Transverse colon (tissue), 4 donors: ENCODE measurements at regions not wholly inside any gene's neighbourhood (a gene's known extent, or its start where the extent isn't known, plus 50 kb on each side); places are given as distances from the start of the nearest gene placed in this dataset.

ENCODE experiments used
- DNase-seq: peaks from one replicate; pipeline ENCODE4 v3.0.0-alpha.2; 2019
- H3K27ac ChIP-seq, 4 donors: fragments of 200-600 bp; sonication (generic); 2 replicates each; pipeline ENCODE4 v1.5.1; 2016 to 2018; ENCODE audit warnings: inconsistent platforms in 4 of 4
- H3K27me3 ChIP-seq: fragments of 200-600 bp; sonication (generic); 2 replicates; pipeline ENCODE4 v1.5.1; 2017; ENCODE audit warnings: inconsistent platforms
- H3K36me3 ChIP-seq, 4 donors: fragments of 200-600 bp; sonication (generic); 2 replicates each; pipeline ENCODE4 v1.5.1; 2017 to 2019; ENCODE audit warnings: inconsistent platforms in 4 of 4
- H3K4me1 ChIP-seq, 4 donors: fragments of 200-600 bp; sonication (generic); 2 replicates each; pipeline ENCODE4 v1.5.1; 2017 to 2020; ENCODE audit warnings: inconsistent platforms in 4 of 4
- H3K4me3 ChIP-seq, 4 donors: fragments of 200-600 bp; sonication (generic); 1 replicate in 1 of 4; 2 replicates in 3 of 4; pipeline versions ENCODE4 v1.5.1 to v1.6.1; 2017 to 2019; ENCODE audit warnings: inconsistent platforms in 4 of 4
- H3K9me3 ChIP-seq, 2 donors: fragments of 200-600 bp; sonication (generic); 2 replicates each; pipeline ENCODE4 v1.5.1; 2017 to 2019; ENCODE audit warnings: inconsistent platforms in 2 of 2
- EP300 ChIP-seq: sonication (generic); formaldehyde crosslinking; IDR thresholded peaks from one replicate; pipeline ENCODE4 v1.6.1; 2017; ENCODE audit warnings: antibody characterized with exemption, low read depth
- POLR2A ChIP-seq: fragments of 450-650 bp; IDR thresholded peaks from one replicate; pipeline ENCODE4 v1.6.1; 2016; ENCODE audit warnings: antibody characterized with exemption, mild to moderate bottlenecking, moderate library complexity
- POLR2AphosphoS5 ChIP-seq, 3 donors: sonication (generic); formaldehyde crosslinking; IDR thresholded peaks; one replicate each; pipeline ENCODE4 v1.6.1; 2016; ENCODE audit warnings: antibody characterized with exemption in 3 of 3
- WGBS, 2 donors: methylation state at CpG; one replicate each; pipeline ENCODE4 v1.1.5; 2018; ENCODE audit warnings: low coverage in 1 of 2; 5-methylcytosine and 5-hydroxymethylcytosine counted together
- in situ Hi-C, 4 donors: fragments of 200-750 bp; cut with MboI; loops; one replicate each; pipeline versions ENCODE4 v1.15.0 to v1.15.1; 2017; ENCODE audit warnings: low sequenced_read_pairs in 3 of 4, low pct_ligation_motif_present in 1 of 4, low pct_unique_long_range_greater_than_20kb in 1 of 4
- intact Hi-C: fragments of 100-400 bp; cut with DNase I; formaldehyde crosslinking; loops from one replicate; pipeline ENCODE4 v1.15.1; 2023; ENCODE audit warnings: low total_unique reads
- TF ChIP-seq, protein P1 (sequence below), 5 experiments: fragments of 200-600 bp in 3 of 5; fragments of 450-650 bp in 2 of 5; sonication (generic) in 3 of 5; IDR thresholded peaks; 1 replicate in 2 of 5; 2 replicates in 3 of 5; pipeline ENCODE4 v1.5.1; 2016 to 2017; ENCODE audit warnings: antibody characterized with exemption in 5 of 5, inconsistent platforms in 3 of 5, mild to moderate bottlenecking in 2 of 5, moderate library complexity in 1 of 5

DNA sequence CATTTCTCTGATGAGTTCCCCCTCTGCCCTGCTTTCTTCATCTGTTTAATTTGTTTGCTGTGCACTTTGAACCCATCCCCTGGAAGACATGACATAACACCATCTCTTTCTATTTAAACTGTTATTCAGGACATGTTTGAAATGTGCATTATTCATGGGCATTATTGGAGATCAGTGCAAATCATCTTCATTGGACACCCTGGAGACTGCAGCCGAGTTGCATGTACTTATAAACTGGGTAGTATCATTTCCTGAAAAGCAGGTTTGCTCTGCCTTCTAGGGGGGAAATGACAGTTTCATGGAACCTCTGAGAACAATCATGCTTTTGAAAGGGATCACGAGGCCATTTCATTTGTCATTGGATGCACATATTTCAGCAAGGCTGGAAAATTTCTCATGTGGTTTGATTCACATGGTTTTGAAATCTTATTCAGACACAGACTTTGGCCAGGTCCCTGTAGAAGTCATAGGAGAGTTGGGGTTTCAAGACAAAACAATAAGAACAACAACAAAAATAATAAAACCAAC is 462.8 kb upstream of the MEX3C start:
- in situ Hi-C loops: loop anchor here in 3 of 4 donors (10.0 to 25.0 kb wide), 2 partner anchors 625 to 627 kb away; no protein-coding TSS in a partner anchor
- no peak overlapping the region for H3K27ac ChIP-seq
- 35 to 42% methylated on average over 2 of the region's 2 CpGs for WGBS, 2 donors
- H3K9me3 ChIP-seq: no peaks in the 10 kb centered on the region
- TF ChIP-seq POLR2A (no peak), POLR2AphosphoS5 (IDR thresholded peaks at IDR 0.05) (no peak), EP300 (no peak)
- TF ChIP-seq, protein P1, sequence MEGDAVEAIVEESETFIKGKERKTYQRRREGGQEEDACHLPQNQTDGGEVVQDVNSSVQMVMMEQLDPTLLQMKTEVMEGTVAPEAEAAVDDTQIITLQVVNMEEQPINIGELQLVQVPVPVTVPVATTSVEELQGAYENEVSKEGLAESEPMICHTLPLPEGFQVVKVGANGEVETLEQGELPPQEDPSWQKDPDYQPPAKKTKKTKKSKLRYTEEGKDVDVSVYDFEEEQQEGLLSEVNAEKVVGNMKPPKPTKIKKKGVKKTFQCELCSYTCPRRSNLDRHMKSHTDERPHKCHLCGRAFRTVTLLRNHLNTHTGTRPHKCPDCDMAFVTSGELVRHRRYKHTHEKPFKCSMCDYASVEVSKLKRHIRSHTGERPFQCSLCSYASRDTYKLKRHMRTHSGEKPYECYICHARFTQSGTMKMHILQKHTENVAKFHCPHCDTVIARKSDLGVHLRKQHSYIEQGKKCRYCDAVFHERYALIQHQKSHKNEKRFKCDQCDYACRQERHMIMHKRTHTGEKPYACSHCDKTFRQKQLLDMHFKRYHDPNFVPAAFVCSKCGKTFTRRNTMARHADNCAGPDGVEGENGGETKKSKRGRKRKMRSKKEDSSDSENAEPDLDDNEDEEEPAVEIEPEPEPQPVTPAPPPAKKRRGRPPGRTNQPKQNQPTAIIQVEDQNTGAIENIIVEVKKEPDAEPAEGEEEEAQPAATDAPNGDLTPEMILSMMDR (IDR thresholded peaks at IDR 0.05): no peak
- no peaks in the 10 kb centered on the region for H3K4me1 ChIP-seq
- H3K36me3 ChIP-seq: no peaks in the 10 kb centered on the region
- no peak overlapping the region for H3K4me3 ChIP-seq
- no peak for DNase-seq
- intact Hi-C loops: no loop called here
- H3K27me3 ChIP-seq: no peaks in the 10 kb centered on the region

DNA sequence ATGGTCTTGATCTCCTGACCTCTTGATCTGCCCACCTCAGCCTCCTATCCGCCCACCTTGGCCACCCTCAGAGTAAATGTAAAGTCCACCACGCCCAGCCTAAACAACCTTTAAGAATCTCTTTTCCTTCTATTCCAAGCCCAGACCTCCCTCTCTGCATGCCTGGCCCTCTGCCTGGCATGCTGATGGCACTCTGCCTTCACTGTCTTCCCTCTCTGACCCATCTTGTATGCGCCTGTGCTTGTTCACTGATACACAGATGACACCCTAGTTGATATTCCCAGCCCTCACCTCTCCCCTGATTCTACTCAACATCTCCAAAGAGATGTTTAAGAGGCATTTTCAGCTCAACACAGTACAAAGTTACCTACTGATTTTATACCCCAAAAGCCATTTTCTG is 466.8 kb upstream of the MEX3C start:
- no peak for TF ChIP-seq POLR2AphosphoS5 (IDR thresholded peaks at IDR 0.05)
- TF ChIP-seq, protein P1 (IDR thresholded peaks at IDR 0.05): no peak
- TF ChIP-seq EP300: no peak
- TF ChIP-seq POLR2A: no peak
- Histone ChIP-seq H3K36me3 (no peaks in the 10 kb centered on the region), H3K4me1 (no peaks in the 10 kb centered on the region), H3K9me3 (no peaks in the 10 kb centered on the region), H3K27ac (no peak overlapping the region), H3K4me3 (no peak overlapping the region), H3K27me3 (no peaks in the 10 kb centered on the region)
- WGBS, 2 donors: 86 to 88% methylated on average over 1 to 3 of the region's 3 CpGs
- intact Hi-C loops: no loop called here
- in situ Hi-C loops: loop anchor here in 3 of 4 donors (10.0 to 25.0 kb wide), 2 partner anchors 621 to 623 kb away; no protein-coding TSS in a partner anchor
- no peak for DNase-seq

DNA sequence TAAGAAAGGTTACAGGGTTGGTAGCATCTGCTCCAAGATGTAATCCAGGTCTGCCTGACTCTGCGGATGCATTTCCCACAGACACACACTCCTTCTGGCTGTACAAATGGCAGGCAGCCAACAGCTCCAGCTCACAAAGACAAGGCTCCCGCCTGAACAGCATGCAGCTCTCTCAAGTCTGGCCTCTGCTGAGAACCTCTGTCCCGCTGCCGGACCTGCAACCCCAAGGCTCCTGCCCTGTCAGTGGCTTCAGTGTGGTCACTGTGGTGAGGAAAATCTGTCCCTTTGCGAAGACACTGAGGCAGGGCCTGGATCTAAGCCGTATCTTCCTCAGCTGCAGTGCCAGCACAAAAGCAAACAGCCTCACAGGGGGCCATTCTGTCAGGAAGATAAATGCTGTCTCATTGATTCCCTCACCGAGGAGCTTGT is 469.3 kb upstream of the MEX3C start:
- WGBS, 2 donors: 33% methylated on average over 4 to 7 of the region's 7 CpGs
- no peaks in the 10 kb centered on the region for H3K36me3 ChIP-seq
- no peak overlapping the region for H3K27ac ChIP-seq
- intact Hi-C loops: no loop called here
- DNase-seq: no peak
- no peaks in the 10 kb centered on the region for H3K4me1 ChIP-seq
- H3K27me3 ChIP-seq: no peaks in the 10 kb centered on the region
- H3K9me3 ChIP-seq: no peaks in the 10 kb centered on the region
- no peak for TF ChIP-seq EP300
- TF ChIP-seq POLR2A: no peak
- TF ChIP-seq POLR2AphosphoS5 (IDR thresholded peaks at IDR 0.05): no peak
- TF ChIP-seq, protein P1 (IDR thresholded peaks at IDR 0.05): no peak
- no peak overlapping the region for H3K4me3 ChIP-seq
- in situ Hi-C loops: loop anchor here in 3 of 4 donors (10.0 to 25.0 kb wide), 2 partner anchors 618 to 621 kb away; no protein-coding TSS in a partner anchor

GRCh38 chr18:51668101-51668500 is 470.6 kb upstream of the MEX3C start:
- Histone ChIP-seq H3K4me1 (no peaks in the 10 kb centered on the region), H3K9me3 (no peaks in the 10 kb centered on the region), H3K27ac (no peak overlapping the region), H3K27me3 (no peaks in the 10 kb centered on the region), H3K4me3 (no peak overlapping the region), H3K36me3 (no peaks in the 10 kb centered on the region)
- 9% methylated on average over 10 of the region's 10 CpGs; no CpG with 5 or more reads in 1 of the 2 donors for WGBS, 2 donors
- in situ Hi-C loops: loop anchor here in 3 of 4 donors (10.0 to 25.0 kb wide), 2 partner anchors 617 to 619 kb away; no protein-coding TSS in a partner anchor
- peak; percentile 47 for DNase-seq
- intact Hi-C loops: no loop called here
- TF ChIP-seq POLR2A: no peak
- TF ChIP-seq, protein P1 (IDR thresholded peaks at IDR 0.05): peak; percentile 61 to 72 (median 69)
- TF ChIP-seq EP300: no peak
- no peak for TF ChIP-seq POLR2AphosphoS5 (IDR thresholded peaks at IDR 0.05)
